ENCODE measurements at regions not wholly inside any gene's neighbourhood (a gene's known extent, or its start where the extent isn't known, plus 50 kb on each side); places are given as distances from the start of the nearest gene placed in this dataset.

- H4K20me1 ChIP-seq (ENCODE audit: insufficient read depth), result no peaks in the 10 kb centered on the region
- no peaks in the 10 kb centered on the region for H3K9me3 ChIP-seq
- no peak overlapping the region for H3K9ac ChIP-seq
- peaks cover 0 to 2% of the 10 kb centered on the region in 2 experiments; a peak in 1 of 4 replicates for H3K4me1 ChIP-seq (ENCODE audit: control insufficient read depth in 1 of 2, insufficient read depth in 2 of 2, low read depth in 1 of 2, low read length in 1 of 2)
- WGBS (ENCODE audit: low lambda C conversion rate), result 39% methylated on average over 3 of the region's 3 CpGs
- no peak overlapping the region for H3K4me3 ChIP-seq (ENCODE audit: low read depth in 2 of 2, low read length in 1 of 2)
- DNase-seq, result no peak
- no peak overlapping the region for H2AFZ ChIP-seq (ENCODE audit: low read depth)
- H3K27me3 ChIP-seq (ENCODE audit: insufficient read depth), result no peaks in the 10 kb centered on the region
- ChIA-PET POLR2A (no interaction called here), CTCF (interaction anchor here (1.2 to 1.4 kb wide), 2 partner anchors 255 to 379 kb away, joined by 3 to 6 read pairs; no protein-coding TSS in a partner anchor)
- no peaks in the 10 kb centered on the region for H3K36me3 ChIP-seq (replicated peaks in 1 of 2; ENCODE audit: control insufficient read depth in 1 of 2, insufficient read depth in 2 of 2, low read length in 1 of 2)
- H3K27ac ChIP-seq (ENCODE audit: low read depth in 2 of 2, low read length in 1 of 2), result no peak overlapping the region
- no peaks in the 10 kb centered on the region for H3K9me2 ChIP-seq
- H3K4me2 ChIP-seq, result no peak overlapping the region
- H3K79me2 ChIP-seq (ENCODE audit: insufficient read depth), result no peaks in the 10 kb centered on the region
- H3F3A ChIP-seq (replicated peaks; ENCODE audit: insufficient read depth), result no peaks in the 10 kb centered on the region
- TF ChIP-seq EP300 (IDR thresholded peaks at IDR 0.05; ENCODE audit: borderline replicate concordance in 1 of 2, low read depth in 1 of 2, low read length in 1 of 2), result no peak
- TF ChIP-seq GABPA (IDR thresholded peaks at IDR 0.05; ENCODE audit: low read depth), result no peak
- no peak for TF ChIP-seq MXI1 (IDR thresholded peaks at IDR 0.05; ENCODE audit: low read depth, low read length)
- TF ChIP-seq POLR2AphosphoS5 (IDR thresholded peaks at IDR 0.05; ENCODE audit: low read depth, low read length), result no peak
- TF ChIP-seq TCF12 (IDR thresholded peaks at IDR 0.05), result no peak
- no peak for TF ChIP-seq ZBTB33 (IDR thresholded peaks at IDR 0.05; ENCODE audit: borderline replicate concordance, low read depth)
- TF ChIP-seq RXRA (IDR thresholded peaks at IDR 0.05; ENCODE audit: borderline replicate concordance, low read depth), result no peak
- no peak for TF ChIP-seq RFX5 (IDR thresholded peaks at IDR 0.05; ENCODE audit: low read length)
- TF ChIP-seq SMC3 (IDR thresholded peaks at IDR 0.05; ENCODE audit: low read depth, low read length), result no peak
- no peak for TF ChIP-seq FOXM1 (IDR thresholded peaks at IDR 0.05; ENCODE audit: low read depth)
- no peak for TF ChIP-seq ELF1 (IDR thresholded peaks at IDR 0.05)
- no peak for TF ChIP-seq USF1 (IDR thresholded peaks at IDR 0.05; ENCODE audit: borderline replicate concordance, low read depth)
- no peak for TF ChIP-seq USF2 (IDR thresholded peaks at IDR 0.05; ENCODE audit: borderline replicate concordance, low read depth, low read length)
- no peak for TF ChIP-seq FOXJ3 (CRISPR knock-in tag; IDR thresholded peaks at IDR 0.05)
- no peak for TF ChIP-seq REST (IDR thresholded peaks at IDR 0.05; ENCODE audit: low read depth, low read length)
These were observed 71.6 kb downstream of the PLCE1 start for GRCh38 chr10:94065362-94065761.
